Mucosa of descending colon (tissue), 3 donors: ENCODE measurements at regions not wholly inside any gene's neighbourhood (a gene's known extent, or its start where the extent isn't known, plus 50 kb on each side); places are given as distances from the start of the nearest gene placed in this dataset.

Experiments
- ATAC-seq: fragments of 200-7000 bp; cut with Tn5 transposase; one replicate; pipeline ENCODE4 v1.9.1; 2020; ENCODE audit warnings: mild to moderate bottlenecking, moderate library complexity
- DNase-seq, 3 donors: peaks; one replicate each; pipeline ENCODE4 v3.0.0-alpha.2; 2020
- H3K36me3 ChIP-seq: fragments of 200-600 bp; one replicate; pipeline ENCODE4 v1.8.0; 2021; ENCODE audit warnings: low read depth, mild to moderate bottlenecking
- H3K4me1 ChIP-seq: fragments of 200-600 bp; one replicate; pipeline ENCODE4 v1.8.0; 2021; ENCODE audit warnings: low read depth, mild to moderate bottlenecking
- H3K4me3 ChIP-seq: fragments of 200-600 bp; one replicate; pipeline ENCODE4 v1.8.0; 2021; ENCODE audit warnings: mild to moderate bottlenecking
- H3K9me3 ChIP-seq: fragments of 200-600 bp; one replicate; pipeline ENCODE4 v1.8.0; 2021; ENCODE audit warnings: mild to moderate bottlenecking
- intact Hi-C, 2 donors: fragments of 100-400 bp; cut with DNase I in 1 of 2; cut with micrococcal nuclease in 1 of 2; formaldehyde crosslinking; loops; one replicate each; pipeline versions ENCODE4 v1.11.0 to v1.11.1; 2022; cut with DNase I, micrococcal nuclease
- TF ChIP-seq, protein P1 (sequence below): fragments of 200-600 bp; IDR thresholded peaks from one replicate; pipeline ENCODE4 v1.8.0; 2022; ENCODE audit warnings: antibody characterized with exemption, mild to moderate bottlenecking
- donor health status: DM: no; HTN: no; CAD: no; lungs with moderate emphysema.
- donor health status: DM: no; HTN: no; CAD: no.
- donor health status: DM: no; HTN: yes; CAD: no.

DNA sequence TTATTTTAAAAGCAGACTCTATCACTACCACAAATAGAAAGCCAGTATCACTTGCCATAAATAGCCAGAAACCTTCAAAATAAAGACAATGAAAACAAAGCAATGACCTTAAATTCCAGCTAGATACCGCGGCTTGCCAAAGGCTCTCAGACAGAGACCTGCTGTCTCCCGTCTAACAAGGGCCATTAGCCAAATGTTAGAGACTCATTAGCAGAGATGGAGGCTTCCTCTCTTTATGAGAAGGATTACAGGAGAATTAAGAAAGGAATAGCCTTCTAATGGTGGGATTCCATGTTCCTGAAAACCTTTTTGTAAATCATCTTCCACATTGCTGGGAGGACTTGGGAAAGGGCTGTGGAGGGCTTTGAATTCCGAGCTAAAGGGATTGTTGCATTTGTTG, 206.7 kb downstream of the AACS start:
- DNase-seq (no peak), ATAC-seq (no peak)
- intact Hi-C loops: no loop called here
- H3K9me3 ChIP-seq: no peaks in the 10 kb centered on the region
- H3K4me3 ChIP-seq: no peak overlapping the region
- H3K4me1 ChIP-seq: no peaks in the 10 kb centered on the region
- TF ChIP-seq, protein P1, sequence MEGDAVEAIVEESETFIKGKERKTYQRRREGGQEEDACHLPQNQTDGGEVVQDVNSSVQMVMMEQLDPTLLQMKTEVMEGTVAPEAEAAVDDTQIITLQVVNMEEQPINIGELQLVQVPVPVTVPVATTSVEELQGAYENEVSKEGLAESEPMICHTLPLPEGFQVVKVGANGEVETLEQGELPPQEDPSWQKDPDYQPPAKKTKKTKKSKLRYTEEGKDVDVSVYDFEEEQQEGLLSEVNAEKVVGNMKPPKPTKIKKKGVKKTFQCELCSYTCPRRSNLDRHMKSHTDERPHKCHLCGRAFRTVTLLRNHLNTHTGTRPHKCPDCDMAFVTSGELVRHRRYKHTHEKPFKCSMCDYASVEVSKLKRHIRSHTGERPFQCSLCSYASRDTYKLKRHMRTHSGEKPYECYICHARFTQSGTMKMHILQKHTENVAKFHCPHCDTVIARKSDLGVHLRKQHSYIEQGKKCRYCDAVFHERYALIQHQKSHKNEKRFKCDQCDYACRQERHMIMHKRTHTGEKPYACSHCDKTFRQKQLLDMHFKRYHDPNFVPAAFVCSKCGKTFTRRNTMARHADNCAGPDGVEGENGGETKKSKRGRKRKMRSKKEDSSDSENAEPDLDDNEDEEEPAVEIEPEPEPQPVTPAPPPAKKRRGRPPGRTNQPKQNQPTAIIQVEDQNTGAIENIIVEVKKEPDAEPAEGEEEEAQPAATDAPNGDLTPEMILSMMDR: no peak
- no peaks in the 10 kb centered on the region for H3K36me3 ChIP-seq

DNA sequence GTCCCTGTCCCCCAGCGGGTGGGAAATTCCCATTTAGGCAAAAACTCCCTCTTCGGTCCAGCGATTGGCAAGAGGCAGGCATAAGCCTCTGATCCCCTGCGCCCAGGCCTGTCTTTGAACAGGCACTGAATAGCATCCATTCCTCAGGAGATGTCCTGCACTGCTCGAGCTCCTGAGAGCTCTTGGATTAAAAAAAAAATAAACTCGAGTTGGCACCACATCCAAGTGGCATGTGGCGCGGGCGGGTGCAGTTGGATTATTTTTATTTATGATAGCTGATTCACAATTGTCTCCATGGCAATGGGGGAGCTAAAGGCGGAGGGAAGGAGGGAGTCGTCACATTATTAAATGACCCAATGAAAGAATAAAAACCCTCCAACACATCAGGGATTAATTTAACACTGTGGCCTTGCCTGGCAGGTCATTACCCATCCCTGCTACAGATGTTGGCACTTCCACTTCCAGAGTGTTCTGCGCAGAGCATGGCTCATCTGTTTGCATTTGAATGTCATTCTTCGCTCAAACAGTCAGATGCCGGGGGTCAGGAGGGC, 207.2 kb downstream of the AACS start:
- H3K4me1 ChIP-seq: no peaks in the 10 kb centered on the region
- TF ChIP-seq, protein P1: no peak

DNA sequence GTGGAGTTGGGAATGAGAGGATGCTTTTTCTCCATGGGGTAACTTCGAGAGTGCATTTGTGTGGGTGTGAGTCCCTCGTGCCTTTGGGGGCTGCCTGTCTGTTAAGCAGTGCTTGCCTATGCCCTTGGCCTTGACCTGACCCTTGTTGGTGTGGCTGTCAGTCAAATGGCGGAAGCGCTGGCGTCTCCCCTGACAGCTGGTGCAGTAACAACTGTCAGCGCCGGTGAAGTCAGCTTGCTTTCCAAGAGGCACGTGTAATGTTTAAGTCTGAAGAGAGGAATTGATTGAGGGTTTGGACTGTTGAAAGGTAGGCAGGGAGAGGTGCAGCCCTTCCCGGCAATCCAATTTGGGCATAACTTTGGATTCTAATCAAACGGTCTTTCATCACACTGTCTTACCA, 211.3 kb downstream of the AACS start:
- DNase-seq (no peak), ATAC-seq (no peak)
- Histone ChIP-seq H3K9me3 (no peaks in the 10 kb centered on the region), H3K36me3 (no peaks in the 10 kb centered on the region), H3K4me3 (no peak overlapping the region), H3K4me1 (no peaks in the 10 kb centered on the region)
- intact Hi-C loops: no loop called here
- TF ChIP-seq, protein P1: no peak

More for the DNA sequence above, 207.2 kb downstream of the AACS start:
- no peaks in the 10 kb centered on the region for H3K36me3 ChIP-seq
- no peak for ATAC-seq
- no peaks in the 10 kb centered on the region for H3K9me3 ChIP-seq
- DNase-seq: no peak
- no peak overlapping the region for H3K4me3 ChIP-seq
- intact Hi-C loops: no loop called here

DNA sequence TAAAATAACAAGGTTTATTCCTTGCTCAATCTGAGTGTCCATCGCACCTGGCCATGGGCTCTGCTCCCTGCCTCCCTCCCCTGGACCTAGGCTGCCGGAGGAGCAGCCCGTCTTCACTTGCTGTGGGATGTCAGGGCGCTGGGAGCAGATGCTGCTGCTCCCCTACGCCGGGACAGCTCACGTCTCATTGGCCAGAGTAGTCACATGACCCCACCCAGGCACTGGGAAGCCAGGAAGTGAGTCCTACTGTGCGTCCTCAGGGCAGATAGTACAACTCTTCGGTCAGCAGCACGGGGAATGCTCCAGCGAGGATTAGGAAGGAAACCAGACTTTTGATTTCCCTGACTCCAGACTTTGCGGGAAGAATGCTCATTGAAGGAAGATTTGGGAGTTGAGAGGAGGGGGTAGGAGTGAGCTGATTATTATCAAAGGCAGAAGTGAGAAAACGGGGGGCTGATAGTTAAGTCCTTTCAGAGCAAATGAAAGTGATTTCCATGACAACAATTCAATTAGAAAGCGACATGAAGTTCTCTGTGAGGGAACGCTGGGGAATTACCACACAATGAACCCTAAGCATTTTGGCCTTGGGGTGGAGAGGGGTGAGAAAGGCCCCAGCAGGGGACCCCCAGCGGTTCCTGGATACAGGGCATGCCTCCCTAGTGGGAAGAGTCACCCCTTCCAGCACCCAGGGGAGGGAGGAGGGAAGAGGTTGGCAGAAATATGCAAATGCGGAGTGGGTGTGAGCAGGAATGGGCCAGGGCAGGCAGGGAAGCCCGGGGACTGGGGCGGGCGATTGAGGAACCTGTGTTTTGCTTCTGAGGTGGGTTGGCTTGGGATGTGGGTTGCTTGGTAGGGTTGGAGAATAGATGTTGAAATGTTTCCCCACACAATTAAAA, 215.5 kb downstream of the AACS start:
- no peaks in the 10 kb centered on the region for H3K36me3 ChIP-seq
- intact Hi-C loops: no loop called here
- DNase-seq (no peak), ATAC-seq (no peak)
- no peak overlapping the region for H3K4me3 ChIP-seq
- H3K9me3 ChIP-seq: no peaks in the 10 kb centered on the region
- H3K4me1 ChIP-seq: no peaks in the 10 kb centered on the region
- TF ChIP-seq, protein P1: no peak

DNA sequence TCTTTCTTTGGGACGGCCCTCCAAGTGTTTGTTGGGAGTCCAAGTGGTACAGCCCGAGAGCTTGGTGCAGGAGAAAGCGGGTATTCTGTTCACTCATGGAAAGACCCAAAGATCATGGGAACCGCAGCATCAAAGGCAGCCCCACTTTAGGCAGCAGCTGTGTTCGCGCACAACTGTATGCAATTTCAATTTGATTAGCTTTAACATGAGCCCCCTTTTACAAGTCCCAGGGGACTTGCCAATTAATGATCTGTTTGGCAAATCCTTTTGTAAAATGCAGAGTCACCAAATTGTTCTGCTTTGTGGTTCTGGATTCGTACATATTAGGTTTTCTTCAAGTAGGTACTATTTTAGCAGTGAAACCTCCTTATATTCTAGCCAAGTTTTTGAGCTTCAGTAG, 217.7 kb downstream of the AACS start:
- intact Hi-C loops: no loop called here
- TF ChIP-seq, protein P1: no peak
- DNase-seq (no peak), ATAC-seq (no peak)
- Histone ChIP-seq H3K9me3 (no peaks in the 10 kb centered on the region), H3K4me3 (no peak overlapping the region), H3K36me3 (no peaks in the 10 kb centered on the region), H3K4me1 (no peaks in the 10 kb centered on the region)
